PC-3 (cell line): ENCODE measurements at regions not wholly inside any gene's neighbourhood (a gene's known extent, or its start where the extent isn't known, plus 50 kb on each side); places are given as distances from the start of the nearest gene placed in this dataset.
"Not testable (repeated sequence)": the region's sequence is repeated elsewhere in the genome, so short reads cannot be mapped to it uniquely, and the experiment has no call there.

ENCODE experiments used
- ATAC-seq: fragments of 200-7000 bp; cut with Tn5 transposase; 2 replicates; pipeline ENCODE4 v1.9.1; 2020; ENCODE audit warnings: mild to moderate bottlenecking, moderate library complexity
- BruUV-seq: library from RNA; stranded (reverse); fragments of 400-500 nt; replicated peaks from 2 replicates; lab custom pipeline; 2021; lab: Mats Ljungman, UMichigan
- CTCF ChIA-PET: fragments of 300-600 bp; sonication (Branson Sonifier 250); formaldehyde crosslinking; loops from one replicate; lab custom pipeline; 2022; ENCODE audit warnings: antibody characterized with exemption; lab: Charles Lee
- POLR2A ChIA-PET: fragments of 300-600 bp; sonication (Branson Sonifier 250); formaldehyde crosslinking; loops from one replicate; lab custom pipeline; 2022; ENCODE audit warnings: antibody characterized with exemption; ENCODE audit not compliant: unreplicated experiment; lab: Charles Lee
- DNase-seq: peaks from one replicate; pipeline ENCODE4 v3.0.0-alpha.2; 2015
- H2AFZ ChIP-seq: fragments of 300-600 bp; sonication (generic); 2 replicates; pipeline ENCODE4 v1.6.0; 2016; ENCODE audit warnings: antibody characterized with exemption, low read length
- H3F3A ChIP-seq: fragments of 300-600 bp; sonication (generic); one replicate; pipeline ENCODE4 v1.6.0; 2017; ENCODE audit warnings: antibody characterized with exemption, low read length, control low read depth, mild to moderate bottlenecking; ENCODE audit not compliant: unreplicated experiment
- H3K27ac ChIP-seq: fragments of 300-600 bp; sonication (generic); 2 replicates; pipeline ENCODE4 v1.5.1; 2016; ENCODE audit warnings: mild to moderate bottlenecking, low read length
- H3K27me3 ChIP-seq: fragments of 300-600 bp; sonication (generic); 2 replicates; pipeline ENCODE4 v1.6.1; 2016; ENCODE audit warnings: low read length, mixed read lengths
- H3K36me3 ChIP-seq: fragments of 300-600 bp; sonication (generic); 2 replicates; pipeline ENCODE4 v1.6.1; 2016; ENCODE audit warnings: low read depth, mixed run types, low read length, mixed read lengths
- H3K4me1 ChIP-seq: fragments of 300-600 bp; sonication (generic); 2 replicates; pipeline ENCODE4 v1.5.1; 2016; ENCODE audit warnings: low read length; ENCODE audit not compliant: insufficient read depth
- H3K4me2 ChIP-seq: fragments of 300-600 bp; sonication (generic); 2 replicates; pipeline ENCODE4 v1.6.0; 2016; ENCODE audit warnings: low read length
- H3K4me3 ChIP-seq: fragments of 300-600 bp; sonication (generic); 2 replicates; pipeline ENCODE4 v1.5.1; 2016; ENCODE audit warnings: mild to moderate bottlenecking, low read length, mixed read lengths
- H3K79me2 ChIP-seq: fragments of 300-600 bp; sonication (generic); 2 replicates; pipeline ENCODE4 v1.6.1; 2017; ENCODE audit warnings: low read length, mixed read lengths
- H3K9ac ChIP-seq: fragments of 300-600 bp; sonication (generic); 2 replicates; pipeline ENCODE4 v1.6.0; 2016; ENCODE audit warnings: mild to moderate bottlenecking, low read length
- H3K9me2 ChIP-seq: fragments of 300-600 bp; sonication (generic); replicated peaks from 2 replicates; pipeline ENCODE4 v1.6.1; 2016; ENCODE audit warnings: mixed run types, low read length, mixed read lengths
- H3K9me3 ChIP-seq: fragments of 300-600 bp; sonication (generic); 2 replicates; pipeline ENCODE4 v1.6.1; 2016; ENCODE audit warnings: low read length, mixed read lengths
- H4K20me1 ChIP-seq: fragments of 300-600 bp; sonication (generic); 2 replicates; pipeline ENCODE4 v1.6.1; 2016; ENCODE audit warnings: low read length, mixed read lengths
- CTCF ChIP-seq: fragments of 300-600 bp; sonication (generic); conservative IDR thresholded peaks from 2 replicates; pipeline ENCODE4 v1.5.1; 2017; ENCODE audit warnings: antibody characterized with exemption, low read depth, mild to moderate bottlenecking, low read length
- EZH2 ChIP-seq: fragments of 300-600 bp; sonication (generic); IDR thresholded peaks from one replicate; pipeline ENCODE4 v1.6.1; 2017; ENCODE audit warnings: antibody characterized with exemption, mild to moderate bottlenecking, low read length; ENCODE audit not compliant: unreplicated experiment
- EZH2phosphoT487 ChIP-seq: fragments of 300-600 bp; sonication (generic); IDR thresholded peaks from 2 replicates; pipeline ENCODE4 v1.6.1; 2018; ENCODE audit warnings: mild to moderate bottlenecking, antibody characterized with exemption, low read length, borderline replicate concordance
- intact Hi-C: fragments of 100-400 bp; cut with micrococcal nuclease; formaldehyde crosslinking; loops from 2 replicates; pipeline ENCODE4 v1.9.0; 2023

- Histone ChIP-seq H3K27me3 (no peaks in the 10 kb centered on the region), H3K4me1 (no peaks in the 10 kb centered on the region), H3K9ac (no peak overlapping the region), H3K9me2 (no peaks in the 10 kb centered on the region), H2AFZ (no peak overlapping the region), H3K79me2 (no peaks in the 10 kb centered on the region), H3K9me3 (no peaks in the 10 kb centered on the region), H3K4me3 (no peak overlapping the region), H3K36me3 (no peaks in the 10 kb centered on the region), H3K27ac (no peak overlapping the region), H4K20me1 (no peaks in the 10 kb centered on the region), H3K4me2 (no peak overlapping the region), H3F3A (no peaks in the 10 kb centered on the region)
- ChIA-PET POLR2A (no interaction called here), CTCF (no interaction called here)
- no peak for TF ChIP-seq CTCF
- TF ChIP-seq EZH2: no peak
- no peak for TF ChIP-seq EZH2phosphoT487
- intact Hi-C loops: no loop called here
- ATAC-seq (no peak), DNase-seq (no peak)
- BruUV-seq: no TSS peak
Measured at GRCh38 chrX:122220644-122221373, 963.3 kb upstream of the GRIA3 start.

- H3K9me3 ChIP-seq, H4K20me1 ChIP-seq, H3K36me3 ChIP-seq, H3K79me2 ChIP-seq, H3K4me1 ChIP-seq, H3K9ac ChIP-seq, DNase-seq, BruUV-seq, ATAC-seq, H3F3A ChIP-seq, intact Hi-C loops, POLR2A ChIA-PET, H2AFZ ChIP-seq, H3K4me2 ChIP-seq, H3K4me3 ChIP-seq, H3K9me2 ChIP-seq, CTCF ChIA-PET, H3K27ac ChIP-seq, H3K27me3 ChIP-seq: not testable (repeated sequence)
Measured at GRCh38 chrX:122221810-122222209, 962.3 kb upstream of the GRIA3 start.

- H2AFZ ChIP-seq, H3K27ac ChIP-seq, H3K4me3 ChIP-seq, H3K4me1 ChIP-seq, intact Hi-C loops, CTCF ChIA-PET, DNase-seq, H3K9ac ChIP-seq, ATAC-seq, POLR2A ChIA-PET, H3K4me2 ChIP-seq, H3K36me3 ChIP-seq, H3K9me3 ChIP-seq, H3F3A ChIP-seq, H3K9me2 ChIP-seq, H3K79me2 ChIP-seq, H3K27me3 ChIP-seq, H4K20me1 ChIP-seq, BruUV-seq: not testable (repeated sequence)
Measured at GRCh38 chrX:122224137-122224536, 959.9 kb upstream of the GRIA3 start.

GRCh38 chrX:122238801-122239200, 945.3 kb upstream of the GRIA3 start:
- no peaks in the 10 kb centered on the region for H3F3A ChIP-seq
- no peaks in the 10 kb centered on the region for H3K27me3 ChIP-seq
- H3K4me3 ChIP-seq: no peak overlapping the region
- no peak for DNase-seq
- BruUV-seq: no TSS peak
- no peaks in the 10 kb centered on the region for H3K4me1 ChIP-seq
- H3K9me2 ChIP-seq: no peaks in the 10 kb centered on the region
- no peak overlapping the region for H2AFZ ChIP-seq
- POLR2A ChIA-PET: no interaction called here
- H3K4me2 ChIP-seq: no peak overlapping the region
- intact Hi-C loops: no loop called here
- no peak for ATAC-seq
- no peak overlapping the region for H3K9ac ChIP-seq
- H3K27ac ChIP-seq: no peak overlapping the region
- CTCF ChIA-PET: no interaction called here
- TF ChIP-seq EZH2phosphoT487 (no peak), CTCF (no peak), EZH2 (no peak)
- no peaks in the 10 kb centered on the region for H3K9me3 ChIP-seq
- no peaks in the 10 kb centered on the region for H3K79me2 ChIP-seq
- H4K20me1 ChIP-seq: no peaks in the 10 kb centered on the region
- no peaks in the 10 kb centered on the region for H3K36me3 ChIP-seq
